IPS DF 19.7 (cell line): ENCODE measurements at regions not wholly inside any gene's neighbourhood (a gene's known extent, or its start where the extent isn't known, plus 50 kb on each side); places are given as distances from the start of the nearest gene placed in this dataset.

ENCODE experiments used
- DNase-seq: peaks from one replicate; pipeline ENCODE4 v3.0.0-alpha.2; 2013; ENCODE audit warnings: low read depth, low spot score

DNA sequence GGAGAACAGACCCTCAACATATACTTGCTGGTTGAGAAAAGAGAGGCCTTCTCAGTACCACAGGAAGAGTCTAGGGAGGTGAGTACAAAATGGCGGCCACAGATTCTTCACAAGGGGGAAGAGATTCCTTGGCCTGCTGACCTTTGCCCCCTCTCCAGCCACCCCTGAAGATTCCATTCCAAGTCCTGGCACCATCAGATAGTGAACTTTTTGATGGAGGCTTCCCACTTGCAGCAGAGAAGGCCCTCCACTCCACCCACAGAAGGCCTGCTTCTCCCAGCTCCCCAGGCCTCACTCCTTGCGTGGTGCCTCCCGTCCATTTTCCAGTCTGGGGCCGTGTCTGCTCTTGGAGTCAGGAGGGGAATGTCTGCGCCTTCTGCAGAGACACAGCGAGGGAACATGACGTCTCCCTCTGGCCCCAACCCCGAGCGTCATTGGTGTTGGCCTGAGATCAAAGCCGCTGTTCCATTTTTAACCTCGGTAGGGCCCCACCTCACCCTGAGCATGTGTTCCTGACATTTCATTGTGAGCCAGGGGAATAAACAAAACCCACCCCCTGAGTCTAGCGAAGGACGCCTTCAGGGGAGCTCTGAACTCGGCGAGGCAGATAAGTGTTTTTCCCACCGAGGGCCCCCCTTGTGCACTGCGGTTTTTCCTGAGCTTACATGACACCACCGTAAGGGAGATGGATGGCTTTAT lies 268.7 kb upstream of the TBX3 start:
- no peak for DNase-seq

DNA sequence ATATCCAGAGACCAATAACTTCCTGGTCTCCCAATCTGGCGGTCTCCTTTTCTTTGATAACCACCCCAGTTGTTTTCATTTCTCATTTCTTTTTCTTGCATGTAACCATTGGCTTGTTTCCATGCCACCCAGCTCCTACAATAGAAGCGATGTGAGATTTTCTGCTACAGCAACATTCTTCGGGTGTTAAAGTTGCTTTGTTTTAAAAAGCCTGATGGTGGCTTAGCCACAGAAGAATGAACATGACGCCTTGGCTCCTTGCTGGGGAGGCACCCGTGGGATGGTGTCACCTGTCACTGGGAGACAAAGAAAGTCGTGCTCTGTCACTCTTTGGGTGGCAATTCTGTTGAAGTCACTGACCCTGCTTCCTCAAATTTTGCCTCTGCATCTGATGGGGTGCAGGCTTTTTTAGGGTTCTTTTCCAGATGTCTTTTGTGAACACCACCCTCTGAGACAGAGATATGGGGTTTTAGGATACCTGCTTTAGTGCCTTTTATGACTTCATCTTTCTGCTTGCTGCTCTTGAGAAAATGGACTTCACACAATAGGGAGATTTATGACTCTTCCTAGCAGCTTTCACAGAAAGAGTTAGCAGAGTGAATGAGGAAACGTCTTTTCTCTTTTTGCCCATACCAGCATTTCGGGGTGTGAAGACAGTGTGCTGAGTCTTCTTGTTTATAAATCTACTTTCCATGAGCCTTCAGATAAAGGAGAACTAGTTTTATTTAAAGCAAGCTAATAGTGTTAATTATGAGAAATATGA lies 265.3 kb upstream of the TBX3 start:
- DNase-seq: no peak

DNA sequence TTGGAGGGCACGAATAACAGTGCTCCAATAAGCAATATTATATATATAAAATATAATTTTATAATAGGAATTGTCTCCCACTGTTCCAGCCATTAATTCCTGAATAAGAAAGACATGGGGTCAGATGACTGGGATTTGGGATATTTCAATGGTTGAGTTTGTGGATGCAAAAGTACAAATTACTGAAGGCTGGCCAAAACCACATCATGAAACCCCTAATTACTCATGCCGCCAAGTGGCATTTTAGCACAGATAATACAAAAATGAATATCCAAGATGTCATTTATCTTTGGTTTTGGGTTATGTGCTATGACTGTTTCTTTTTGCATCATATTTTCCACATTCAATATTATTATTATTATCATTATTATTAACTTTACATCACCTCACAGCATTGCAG lies 261.4 kb upstream of the TBX3 start:
- DNase-seq: no peak

DNA sequence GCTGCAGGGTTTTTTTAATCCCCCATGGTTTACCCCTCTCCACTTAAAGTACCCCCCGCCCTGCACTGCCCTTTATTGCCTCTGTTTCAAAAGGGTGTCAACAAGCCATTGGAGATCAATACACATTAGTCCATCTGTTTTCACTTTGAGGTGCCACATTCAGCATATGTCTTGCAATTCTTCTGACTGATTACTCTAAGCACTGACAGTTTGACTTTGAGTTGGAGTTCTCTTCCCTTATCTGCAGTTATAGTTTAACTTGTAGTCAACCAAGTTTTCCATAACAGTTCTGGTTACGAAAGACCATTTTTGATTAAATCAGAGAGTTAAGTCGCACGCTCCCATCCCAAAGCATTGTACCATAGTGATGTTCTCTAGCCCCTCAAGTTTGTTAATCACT lies 260.8 kb upstream of the TBX3 start:
- DNase-seq: no peak

DNA sequence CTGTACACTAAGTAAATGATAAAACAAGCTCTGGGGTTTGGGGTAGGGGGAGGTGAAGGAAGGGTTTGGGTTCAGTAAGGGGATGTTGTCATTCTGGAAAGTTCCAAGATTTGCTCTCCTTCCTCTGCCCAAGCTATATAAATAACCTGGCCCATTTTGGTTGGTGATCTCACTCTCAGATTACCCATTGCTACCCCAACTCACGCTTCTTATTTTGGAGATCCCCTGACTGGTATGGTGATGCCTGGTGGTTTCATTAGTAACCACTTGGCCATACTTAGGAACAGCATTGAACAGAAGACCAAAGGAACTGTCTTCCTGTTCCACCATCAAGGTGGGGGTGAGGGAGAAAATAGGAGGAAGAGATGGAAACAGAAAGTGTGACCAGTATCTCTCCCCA lies 259.6 kb upstream of the TBX3 start:
- DNase-seq: no peak

DNA sequence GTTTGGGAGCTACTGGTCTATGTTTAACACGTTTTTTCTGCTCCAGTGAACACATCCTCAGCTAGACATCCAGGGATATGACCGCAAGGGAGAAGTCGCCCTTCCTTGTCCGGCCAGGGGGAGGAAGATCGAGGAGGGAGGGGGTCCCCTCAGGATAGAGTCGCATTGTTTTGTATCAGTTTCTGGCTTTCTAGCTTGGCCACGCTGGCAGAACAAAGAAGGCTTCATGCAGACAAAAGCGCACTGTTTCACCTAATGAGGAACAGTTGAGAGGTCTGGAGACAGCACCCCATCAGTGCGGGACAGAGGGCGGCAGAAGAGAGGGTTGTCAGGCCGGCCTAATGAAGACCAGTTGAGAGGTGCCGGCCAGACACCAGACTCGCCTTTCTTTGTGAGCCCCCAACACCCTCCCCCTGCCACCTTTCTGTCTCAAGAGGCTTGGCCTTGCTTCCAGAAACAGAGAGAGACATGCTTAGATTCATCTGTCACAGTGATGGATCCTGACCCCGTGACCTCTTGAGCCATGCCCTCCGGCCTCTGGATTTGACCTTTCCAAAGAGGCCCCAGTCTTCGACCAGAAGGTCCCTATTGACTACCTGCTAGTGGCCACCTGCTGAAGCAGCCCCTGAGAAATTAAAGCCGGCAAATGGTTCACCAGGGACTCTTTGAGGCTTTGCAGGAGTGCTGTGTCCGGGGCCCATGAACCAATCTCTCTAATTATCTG lies 254.7 kb upstream of the TBX3 start:
- DNase-seq: no peak

DNA sequence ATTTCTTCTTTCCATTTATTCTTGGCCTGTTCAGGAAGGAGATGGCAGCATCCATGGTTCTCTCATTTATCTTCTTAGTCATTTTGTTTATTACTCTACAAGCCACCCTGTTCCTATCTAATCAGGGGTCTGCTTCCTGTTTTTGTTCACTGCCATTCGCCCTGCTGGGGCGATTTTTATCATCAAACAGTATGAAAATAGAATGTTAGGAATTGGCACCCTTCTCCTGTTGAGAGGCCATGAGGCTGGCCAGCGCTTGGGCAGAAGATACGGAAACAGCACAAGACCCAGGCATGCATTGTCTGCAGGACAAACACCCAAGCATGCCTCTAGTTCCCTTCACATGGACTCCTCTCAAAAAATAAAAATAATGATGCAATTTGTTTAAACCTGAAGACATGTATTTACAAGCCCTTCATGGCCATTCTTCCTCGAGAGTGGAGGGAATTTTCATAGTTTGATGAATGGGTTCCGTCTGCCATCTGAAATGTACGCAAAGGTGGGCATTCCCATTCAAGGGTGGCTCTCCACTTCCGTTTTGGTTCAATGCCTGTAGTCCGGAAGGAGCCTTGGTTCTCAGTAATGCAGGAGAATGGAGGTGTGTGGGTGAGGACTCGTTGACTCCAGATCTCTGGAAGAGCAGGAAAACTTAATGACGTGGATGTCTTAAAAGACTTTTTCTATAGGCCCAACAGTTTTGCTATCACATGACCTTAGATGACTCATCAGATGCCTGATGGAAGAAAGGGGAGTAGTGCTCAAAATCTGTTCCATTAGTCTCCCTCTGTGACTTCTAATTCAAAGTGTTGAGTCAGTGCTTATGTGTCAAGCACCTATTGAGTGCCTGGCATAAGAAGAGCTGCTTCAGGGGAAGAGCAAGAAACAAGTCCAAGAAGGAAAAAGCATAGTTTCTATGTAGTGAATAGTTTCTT lies 252.4 kb upstream of the TBX3 start:
- DNase-seq: no peak

DNA sequence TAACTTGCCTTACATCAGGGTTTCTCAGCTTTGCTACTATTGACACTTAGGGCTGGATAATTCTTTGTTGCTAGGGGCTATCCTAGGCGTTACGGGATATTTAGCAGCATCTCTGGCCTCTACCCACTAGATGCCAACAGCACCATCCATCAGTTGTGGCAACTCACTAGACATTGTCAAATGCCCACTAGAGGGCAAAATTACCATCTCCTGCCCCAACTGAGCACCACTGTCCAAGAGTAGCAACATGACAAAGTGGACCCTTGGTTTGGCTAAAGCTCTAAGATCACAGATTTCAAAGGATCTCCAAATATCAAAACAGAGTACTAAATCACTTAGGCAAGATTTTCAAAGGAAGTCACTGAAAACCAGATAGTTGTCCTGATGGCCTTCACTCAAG lies 251.7 kb upstream of the TBX3 start:
- no peak for DNase-seq

DNA sequence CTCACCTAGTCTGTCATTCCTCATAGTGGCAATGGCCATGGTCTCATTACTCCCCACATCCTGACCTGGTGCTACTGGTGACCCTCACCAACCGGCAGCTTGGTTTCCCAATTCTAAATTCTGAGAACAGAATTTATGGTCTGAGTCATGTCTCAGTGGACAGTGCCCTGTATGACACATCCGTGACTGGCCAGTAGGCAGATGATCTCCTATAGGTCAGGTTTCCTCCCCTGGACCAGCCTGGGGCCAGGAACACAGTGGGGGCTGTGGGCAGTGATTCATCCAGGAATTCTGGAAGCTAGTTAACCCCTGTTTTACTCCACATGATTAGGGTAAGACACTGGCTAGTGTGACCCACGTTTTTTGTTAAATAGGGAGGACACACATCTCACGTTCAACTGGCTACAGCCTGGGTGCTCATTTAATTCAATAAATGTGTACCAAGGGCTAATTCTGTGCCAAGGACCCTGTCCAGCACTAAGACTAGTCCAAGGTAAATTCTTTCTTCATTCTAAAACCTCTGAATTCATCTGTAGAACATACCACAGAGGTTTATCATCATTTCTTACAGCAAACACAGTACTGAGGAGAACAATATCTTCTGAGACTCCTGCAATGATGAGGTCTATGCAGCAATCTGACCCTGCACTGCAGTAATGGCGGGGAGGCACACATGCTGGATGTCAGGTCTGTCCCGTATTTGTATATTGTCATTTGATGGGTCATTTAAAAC lies 249.6 kb upstream of the TBX3 start:
- no peak for DNase-seq

DNA sequence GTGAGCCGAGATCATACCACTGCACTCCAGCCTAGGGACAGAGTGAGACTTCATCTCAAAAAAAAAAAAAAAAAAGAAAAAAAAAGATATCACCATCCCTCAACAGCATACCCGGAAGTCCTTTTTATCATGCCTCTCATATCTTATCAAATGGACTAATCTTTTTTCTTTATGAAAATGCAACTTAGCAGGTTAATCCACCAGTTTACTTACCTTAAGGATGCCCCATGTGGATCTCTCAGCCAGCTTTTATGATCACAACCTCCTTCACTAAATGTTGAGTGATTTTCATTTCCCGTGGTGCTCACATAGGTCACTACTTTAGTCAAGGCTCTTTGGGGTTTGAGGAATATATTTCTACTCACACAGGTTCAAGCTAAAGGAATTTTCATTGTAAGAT lies 248.8 kb upstream of the TBX3 start:
- DNase-seq: no peak

DNA sequence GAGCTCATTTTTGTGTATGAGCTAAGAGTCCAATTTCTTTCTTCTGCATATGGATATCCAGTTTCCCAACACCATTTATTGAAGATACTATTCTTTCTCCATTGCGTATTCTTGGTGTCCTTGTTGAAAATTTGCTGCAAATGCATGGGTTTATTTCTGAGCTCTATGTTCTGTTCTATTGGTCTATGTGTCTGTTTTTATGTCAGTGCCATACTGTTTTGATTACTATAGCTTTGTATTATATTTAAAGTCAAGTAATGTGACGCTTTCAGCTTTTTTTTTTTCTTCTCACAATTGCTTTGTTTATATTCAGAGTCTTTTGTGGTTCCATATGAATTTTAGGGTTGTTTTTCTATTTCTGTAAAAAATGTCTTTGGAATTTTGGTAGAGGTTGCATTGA lies 247.1 kb upstream of the TBX3 start:
- DNase-seq: no peak

DNA sequence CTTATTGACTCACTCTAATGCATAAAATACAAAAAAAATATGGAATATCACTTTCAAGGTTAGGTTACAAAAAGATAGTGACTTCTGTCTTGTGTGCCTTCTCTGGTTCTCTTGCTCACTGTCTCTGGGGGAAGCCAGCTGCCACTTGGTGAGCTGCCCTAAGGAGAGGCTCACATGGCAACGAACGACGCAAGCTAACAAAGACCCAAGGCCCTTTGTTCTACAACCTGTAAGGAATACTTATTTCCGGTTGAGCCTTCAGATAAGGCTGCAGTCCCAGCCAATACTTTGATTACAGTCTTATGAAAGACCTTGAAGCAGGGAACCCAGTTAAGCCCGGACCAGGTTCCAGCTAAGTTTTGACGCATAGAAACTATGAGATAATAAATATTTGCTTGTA lies 242.4 kb upstream of the TBX3 start:
- DNase-seq: no peak

DNA sequence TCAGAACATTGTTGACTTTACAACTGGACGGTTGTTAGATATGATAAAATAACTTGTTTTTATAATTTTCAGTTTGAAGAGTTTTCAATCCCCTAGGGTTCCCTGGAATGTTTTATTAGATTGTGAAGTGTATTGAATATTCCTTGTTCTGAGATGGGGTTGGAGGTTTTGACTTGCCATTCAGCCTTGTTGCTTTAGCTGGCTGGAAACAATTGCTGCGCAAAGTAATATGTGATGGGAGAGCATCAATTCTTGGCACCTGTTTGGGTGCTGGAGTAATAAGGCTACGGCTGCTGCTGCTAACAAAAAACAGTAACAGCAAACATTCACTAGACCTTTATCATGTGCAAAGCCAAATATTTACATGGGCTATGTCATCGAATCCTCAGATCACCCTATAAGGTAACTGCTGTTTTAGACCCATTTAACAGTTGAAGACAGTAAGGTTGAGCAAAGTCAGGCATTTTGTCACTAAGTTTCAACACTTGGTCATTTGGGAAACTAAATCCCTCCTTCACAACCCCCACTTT lies 241.0 kb upstream of the TBX3 start:
- no peak for DNase-seq

DNA sequence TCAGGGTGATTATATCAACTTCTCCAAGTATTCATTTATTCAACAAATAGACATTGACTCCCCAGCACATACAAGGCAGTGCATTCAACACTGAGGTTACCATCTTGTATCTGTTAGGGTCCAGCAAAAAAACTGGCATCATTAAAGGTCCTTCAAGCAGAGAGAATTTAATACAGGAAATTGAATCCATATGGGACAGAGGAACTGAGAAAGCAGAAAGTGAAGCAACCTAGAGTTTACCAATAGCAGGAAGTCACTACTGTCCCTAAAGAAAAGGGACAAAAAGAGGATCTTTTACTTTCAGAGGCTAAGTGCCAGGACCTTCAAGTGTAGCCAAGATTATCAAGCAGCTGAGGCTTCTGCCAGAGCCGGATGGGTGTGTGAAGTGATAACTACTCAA lies 237.8 kb upstream of the TBX3 start:
- DNase-seq: no peak

DNA sequence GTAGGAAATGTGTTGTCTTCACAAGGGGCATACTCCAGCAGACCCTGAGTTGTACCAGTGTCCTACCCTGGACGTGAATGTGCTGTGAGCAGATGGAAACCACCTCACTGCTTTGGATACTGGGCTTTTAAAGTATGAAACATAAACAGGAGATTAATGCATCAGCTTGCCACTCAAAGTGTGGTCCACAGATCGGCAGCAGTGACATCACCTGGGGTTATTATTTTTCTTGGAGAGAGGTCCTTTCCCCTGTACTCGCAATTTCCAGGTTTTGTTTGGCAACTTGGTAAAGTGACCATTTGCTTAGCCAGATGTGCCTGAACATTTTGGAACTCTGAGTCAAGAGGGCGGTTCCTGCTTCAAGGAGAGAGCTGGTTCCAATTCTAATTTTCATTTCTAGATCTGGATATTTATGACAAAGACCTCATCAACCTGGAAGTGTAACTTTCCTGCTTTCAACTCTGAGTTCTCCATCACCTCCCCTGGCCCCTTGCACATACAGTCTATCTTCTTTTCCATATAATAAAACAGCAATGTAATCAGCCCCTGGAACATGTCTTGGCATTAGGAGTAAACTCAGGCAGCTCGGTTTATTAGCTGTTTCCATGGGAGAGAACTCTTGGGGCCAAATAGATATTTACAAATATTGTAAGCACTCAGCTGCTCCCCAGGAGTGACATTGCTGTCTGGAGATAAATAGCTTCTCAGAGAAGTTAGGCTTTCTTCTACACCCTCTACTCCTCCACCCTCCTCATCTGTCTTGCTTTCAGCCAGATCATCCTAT lies 237.0 kb upstream of the TBX3 start:
- DNase-seq: no peak

DNA sequence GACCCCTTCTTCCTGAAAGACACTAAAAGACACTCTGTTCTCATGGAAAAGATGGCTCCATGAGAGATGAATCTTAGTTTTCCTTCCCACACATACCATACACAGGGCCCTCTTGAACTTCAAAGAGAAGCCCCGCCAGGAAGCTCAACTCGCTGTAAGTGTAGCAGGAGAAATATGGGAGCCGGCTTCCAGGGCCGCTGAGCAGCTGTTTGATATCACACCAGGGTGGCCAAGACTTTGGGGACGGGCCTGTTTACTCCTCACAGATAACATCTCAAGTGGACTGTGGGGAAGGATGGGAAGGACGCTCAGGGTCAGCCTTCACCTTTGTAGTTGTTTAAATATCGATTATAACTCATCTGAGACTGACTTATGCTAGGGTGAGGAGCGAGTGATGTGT lies 235.5 kb upstream of the TBX3 start:
- no peak for DNase-seq

DNA sequence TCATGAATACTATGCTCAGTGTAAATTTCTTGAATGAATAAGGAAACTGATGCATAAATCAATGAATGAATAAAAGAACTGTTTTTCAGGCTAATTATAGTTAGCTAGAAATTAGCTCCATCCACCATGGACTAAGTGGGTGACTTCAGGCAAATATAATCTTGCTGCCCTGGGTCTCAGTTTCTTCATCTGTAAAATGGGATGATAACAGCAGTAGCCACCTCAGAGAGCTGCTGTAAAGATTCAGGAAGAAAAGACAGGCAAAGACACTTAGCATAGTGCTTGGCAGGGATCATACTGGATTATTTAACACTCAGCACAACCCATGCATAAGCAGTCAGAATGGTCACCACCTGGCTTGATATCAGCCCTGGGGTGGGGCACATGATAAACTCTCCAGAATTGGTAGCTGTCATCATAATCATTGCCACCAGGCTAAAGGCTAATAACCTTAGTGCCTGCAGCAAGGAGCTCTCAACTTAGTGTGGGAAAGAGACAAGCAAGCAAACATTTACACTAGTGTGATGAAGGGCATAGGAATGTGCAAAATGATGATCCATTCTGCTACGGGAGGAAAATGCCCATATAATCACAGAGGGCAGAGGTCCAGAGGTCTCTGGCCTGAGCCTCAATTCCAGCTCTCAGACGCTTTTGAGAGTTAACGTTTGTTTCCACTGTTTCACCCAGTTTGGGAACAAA lies 234.7 kb upstream of the TBX3 start:
- DNase-seq: no peak

DNA sequence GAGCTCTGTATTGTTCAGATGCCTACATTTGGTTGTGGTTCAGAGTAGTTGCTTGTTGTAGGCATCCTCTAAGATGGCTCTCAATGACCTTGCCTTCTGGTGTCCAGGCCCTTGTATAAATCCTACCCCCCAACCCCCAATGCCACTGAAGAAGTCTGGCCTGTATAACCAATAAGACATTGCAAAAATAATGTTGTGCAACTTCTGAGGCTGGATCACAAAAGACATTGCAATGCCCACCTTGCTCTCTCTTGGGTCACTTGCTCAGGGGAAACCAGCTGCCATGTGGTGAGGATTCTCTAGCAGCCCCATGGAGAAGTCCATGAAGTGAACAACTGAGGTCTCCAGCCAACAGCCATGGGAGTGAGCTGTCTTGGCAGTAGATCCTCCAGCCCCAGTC lies 234.0 kb upstream of the TBX3 start:
- DNase-seq: no peak

DNA sequence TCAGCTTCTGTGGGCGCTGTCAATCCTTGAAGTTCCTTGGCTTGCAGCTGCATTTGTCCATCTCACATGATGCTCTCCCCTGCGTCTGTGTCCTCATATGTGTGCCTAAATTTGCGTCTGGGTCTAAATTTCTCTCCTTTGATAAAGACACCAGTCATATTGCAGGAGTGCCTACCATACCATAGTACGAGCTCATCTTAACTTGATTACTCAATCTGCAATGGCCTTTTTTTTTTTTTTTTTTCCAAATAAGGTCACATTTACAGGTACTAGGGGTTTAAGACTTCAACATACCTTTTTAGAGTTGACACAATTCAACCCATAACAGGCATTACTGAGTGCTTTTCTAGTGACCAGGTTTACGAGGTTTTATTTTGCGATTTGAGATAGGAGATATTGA lies 233.3 kb upstream of the TBX3 start:
- no peak for DNase-seq
